Amygdala (tissue), 56 donors: ENCODE measurements at regions not wholly inside any gene's neighbourhood (a gene's known extent, or its start where the extent isn't known, plus 50 kb on each side); places are given as distances from the start of the nearest gene placed in this dataset.

ENCODE experiments used
- DNase-seq, 56 donors: peaks; one replicate each; lab custom pipeline; 2025; lab: John Stamatoyannopoulos, UW

GRCh38 chr12:92007787-92008186 lies 137.9 kb downstream of the BTG1 start:
- no peak for DNase-seq

- DNase-seq, result no peak
Measured at GRCh38 chr12:92003701-92004100, 141.9 kb downstream of the BTG1 start.

DNA sequence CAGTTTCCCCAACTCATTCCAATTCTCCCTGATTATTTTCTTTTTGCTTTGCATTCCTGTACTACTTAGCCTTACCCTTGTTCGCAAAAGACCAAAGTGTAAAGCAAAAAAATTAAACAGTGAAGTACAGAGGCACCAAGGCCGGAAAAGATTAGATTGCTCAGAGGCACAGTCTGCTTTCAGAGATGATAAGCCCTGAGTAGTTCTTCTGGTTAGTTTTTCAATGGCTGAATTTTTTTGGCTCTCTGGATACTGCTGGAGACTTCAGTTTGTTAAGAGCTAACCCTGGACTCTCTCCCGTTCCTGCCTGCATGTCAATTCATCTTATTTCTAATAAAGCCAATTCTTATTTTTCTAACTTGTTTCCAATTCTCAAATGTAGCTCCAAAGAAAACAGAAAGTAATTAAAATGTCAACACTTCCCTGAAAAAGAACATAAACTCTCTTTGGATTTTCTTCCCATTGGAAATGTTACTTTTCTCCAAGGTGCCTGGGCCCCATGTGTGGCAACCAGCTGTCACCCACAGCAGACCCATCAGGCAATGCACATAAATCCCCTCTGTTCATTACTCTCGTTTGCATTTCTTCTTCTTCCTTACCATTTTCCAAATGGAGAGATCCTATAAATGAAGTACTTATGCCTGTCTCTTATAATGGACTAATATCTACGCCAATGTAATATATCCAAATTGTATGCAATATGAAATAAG lies 142.8 kb downstream of the BTG1 start:
- no peak for DNase-seq

GRCh38 chr12:92002195-92002649 lies 143.4 kb downstream of the BTG1 start:
- no peak for DNase-seq

DNA sequence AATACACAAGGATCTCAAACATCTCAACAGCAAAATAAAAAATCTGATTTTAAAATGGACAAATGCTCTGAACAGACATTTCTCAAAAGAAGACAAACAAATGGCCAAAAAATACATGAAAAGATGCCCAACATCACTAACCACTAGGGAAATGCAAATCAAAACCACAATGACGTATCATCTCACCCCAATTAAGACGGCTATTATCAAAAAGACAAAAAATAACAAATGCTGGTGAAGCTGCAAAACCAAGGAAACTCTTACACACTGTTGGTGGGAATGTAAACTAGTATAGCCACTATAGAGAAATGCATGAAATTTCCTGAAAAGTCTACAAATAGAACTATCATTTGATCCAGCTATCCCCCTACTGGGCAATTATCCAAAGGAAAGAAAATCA lies 145.0 kb downstream of the BTG1 start:
- DNase-seq, result no peak

GRCh38 chr12:91999823-92000222 lies 145.8 kb downstream of the BTG1 start:
- DNase-seq, result no peak

GRCh38 chr12:91998316-91998715 lies 147.3 kb downstream of the BTG1 start:
- no peak for DNase-seq

DNA sequence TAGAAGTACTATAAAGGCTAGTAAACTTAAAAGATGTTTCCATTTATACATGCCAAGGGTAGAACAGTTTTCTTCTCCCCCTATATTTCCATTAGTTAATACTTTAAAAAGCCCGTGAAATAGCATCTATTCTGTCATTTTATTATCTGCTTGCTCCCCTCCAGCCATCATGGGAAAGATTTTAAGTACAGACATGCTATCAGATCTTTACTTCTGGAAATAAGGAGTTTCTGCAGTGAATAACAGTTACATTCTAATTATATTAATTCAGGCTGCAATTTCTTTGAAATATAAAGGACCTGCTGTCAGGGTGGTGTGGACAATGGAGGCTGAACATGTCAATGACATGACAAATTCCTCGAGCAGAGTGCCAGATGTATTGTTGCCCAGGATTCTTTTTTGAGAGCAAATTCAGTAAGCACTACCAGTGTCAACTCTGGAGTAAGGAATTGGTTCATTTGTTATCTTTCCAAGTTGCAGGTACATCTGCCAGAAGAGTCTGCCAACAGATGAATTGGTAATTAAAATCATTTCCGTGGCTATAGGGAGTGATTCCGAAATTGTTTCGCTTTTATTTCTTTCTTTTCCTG lies 151.3 kb downstream of the BTG1 start:
- no peak for DNase-seq

- no peak for DNase-seq
Measured at GRCh38 chr12:91993287-91994017, 152.2 kb downstream of the BTG1 start.

DNA sequence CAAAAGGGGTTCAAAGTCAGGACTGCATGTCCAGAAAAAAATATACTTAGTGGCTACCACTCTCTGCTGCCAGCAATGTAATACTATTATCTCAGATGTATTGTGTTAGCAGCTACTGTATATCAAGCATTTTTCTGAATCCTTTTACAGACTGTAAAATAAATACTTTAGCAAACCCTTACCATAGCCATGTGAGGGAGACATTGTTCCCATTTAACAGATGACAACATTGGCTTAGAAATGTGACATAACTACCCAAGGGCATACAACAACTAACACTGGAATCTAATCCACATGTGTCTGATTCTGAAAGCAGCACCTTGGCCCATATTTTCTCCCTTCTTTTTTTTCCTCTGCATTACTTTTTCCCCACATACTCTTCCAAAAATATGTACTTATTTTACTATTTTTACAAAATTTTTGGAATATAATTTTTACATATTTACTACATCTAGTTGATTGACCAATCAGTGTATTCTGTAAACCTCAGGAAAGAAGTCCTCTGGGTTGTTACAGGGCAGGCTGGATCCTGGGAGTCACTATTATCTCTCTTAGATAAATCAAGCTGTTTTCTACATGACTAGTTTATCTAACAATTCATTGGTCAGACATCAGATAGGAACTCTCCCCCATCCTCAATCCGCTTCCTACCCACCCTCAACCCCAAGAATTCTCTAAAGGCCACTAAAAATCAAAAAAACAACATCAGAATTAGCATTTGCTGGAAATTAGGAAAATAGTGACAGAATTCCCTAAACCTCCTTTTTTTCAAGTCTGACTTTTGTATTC lies 154.1 kb downstream of the BTG1 start:
- DNase-seq, result no peak

DNA sequence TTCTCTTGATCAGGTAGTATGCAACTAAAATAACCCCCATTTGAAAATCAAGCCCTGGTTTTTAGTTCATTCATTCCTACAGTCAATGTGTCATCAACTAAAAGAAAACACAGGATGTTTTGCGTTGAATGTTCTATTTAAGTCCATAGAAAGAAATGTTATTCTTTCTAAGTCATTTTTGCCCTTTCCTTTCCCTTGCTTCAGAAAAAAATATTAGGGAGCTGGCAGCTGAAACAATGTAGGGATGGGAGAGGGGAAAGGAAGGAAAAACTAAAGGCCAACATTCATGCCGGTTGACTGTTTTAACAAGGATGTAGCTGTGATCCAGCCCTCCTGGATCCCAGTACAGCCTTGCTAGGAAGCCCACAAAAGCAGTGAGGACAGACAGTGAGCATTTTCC lies 155.1 kb downstream of the BTG1 start:
- no peak for DNase-seq

DNA sequence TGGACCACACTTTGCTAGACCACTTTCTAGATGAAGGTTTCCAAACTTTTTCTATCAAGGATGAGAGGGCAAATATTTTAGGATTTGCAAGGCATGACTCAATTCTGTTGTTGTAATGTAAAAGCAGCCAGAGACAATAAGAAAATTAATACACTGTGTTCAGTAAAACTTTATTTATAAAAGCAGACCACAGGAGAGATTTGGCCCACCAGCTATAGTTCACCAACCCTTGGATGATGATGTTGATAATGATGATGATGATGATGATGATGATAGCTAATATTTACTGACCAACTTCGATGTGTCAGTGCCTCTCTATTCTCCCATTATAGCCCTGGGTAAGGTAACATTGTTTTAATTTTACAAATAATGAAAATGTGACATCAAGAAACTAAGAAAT lies 156.5 kb downstream of the BTG1 start:
- DNase-seq, result no peak

GRCh38 chr12:91988086-91988923 lies 157.3 kb downstream of the BTG1 start:
- peak in 1 of 56 donors; percentile 7 for DNase-seq

GRCh38 chr12:91986084-91986483 lies 159.6 kb downstream of the BTG1 start:
- no peak for DNase-seq

DNA sequence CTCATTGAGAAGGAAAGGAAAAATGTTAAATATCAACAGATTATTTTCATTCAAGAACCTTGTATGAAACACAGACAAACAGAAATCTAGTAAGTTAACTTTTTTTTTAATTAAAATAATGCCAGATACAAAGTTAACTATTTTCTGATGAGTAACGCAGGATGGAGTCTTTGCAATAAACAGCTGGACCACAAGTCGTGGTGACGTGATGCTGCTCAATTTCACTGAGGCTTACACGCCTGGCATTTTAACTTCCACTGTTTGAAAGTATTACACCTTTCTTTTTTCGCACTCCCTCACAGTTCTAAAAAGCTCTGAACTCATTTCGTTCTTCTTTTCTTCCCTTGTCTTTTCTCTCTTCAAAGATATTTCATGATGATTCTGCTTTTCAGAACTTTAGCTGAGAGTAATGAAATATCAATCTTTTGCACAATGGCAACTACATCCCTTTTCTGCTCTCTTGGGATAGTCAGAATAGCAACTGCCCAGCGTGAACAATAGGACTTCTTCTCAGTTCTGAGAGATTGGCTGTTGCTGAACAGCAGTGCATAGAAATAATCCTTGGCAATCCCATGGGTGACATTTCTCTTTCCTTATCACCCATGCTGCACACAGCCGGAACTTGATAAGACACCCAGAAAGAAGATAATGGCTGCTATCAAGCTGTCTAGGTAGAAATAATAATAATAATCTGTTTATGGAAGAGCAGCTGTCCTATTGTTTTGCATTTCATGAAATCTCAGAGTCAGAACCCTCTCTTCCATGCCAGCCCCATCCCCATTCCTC lies 160.5 kb downstream of the BTG1 start:
- peak in 2 of 56 donors; percentile 0 to 3 for DNase-seq

- DNase-seq, result no peak
Measured at GRCh38 chr12:91984556-91984955, 161.1 kb downstream of the BTG1 start.

- DNase-seq, result no peak
Measured at GRCh38 chr12:91983935-91984334, 161.7 kb downstream of the BTG1 start.

DNA sequence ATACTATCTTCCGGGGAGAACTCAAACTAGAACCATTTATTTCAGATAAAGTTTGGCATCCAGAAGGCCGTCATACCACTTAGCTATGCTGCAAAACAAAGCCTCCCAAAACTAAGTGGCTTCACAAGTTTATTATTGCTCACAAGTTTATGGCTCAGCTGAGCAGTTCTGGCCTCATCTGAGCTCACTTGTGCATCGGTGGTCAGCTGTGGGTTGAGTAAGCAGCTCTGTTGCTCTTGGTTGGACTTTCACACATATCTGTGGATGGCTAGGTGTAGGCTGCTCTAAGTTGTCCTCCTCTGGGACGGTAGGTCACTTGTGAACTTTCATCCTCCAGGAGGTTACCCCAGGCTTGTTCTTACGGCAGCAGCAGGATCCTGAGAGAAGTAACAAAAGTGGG lies 162.7 kb downstream of the BTG1 start:
- no peak for DNase-seq

DNA sequence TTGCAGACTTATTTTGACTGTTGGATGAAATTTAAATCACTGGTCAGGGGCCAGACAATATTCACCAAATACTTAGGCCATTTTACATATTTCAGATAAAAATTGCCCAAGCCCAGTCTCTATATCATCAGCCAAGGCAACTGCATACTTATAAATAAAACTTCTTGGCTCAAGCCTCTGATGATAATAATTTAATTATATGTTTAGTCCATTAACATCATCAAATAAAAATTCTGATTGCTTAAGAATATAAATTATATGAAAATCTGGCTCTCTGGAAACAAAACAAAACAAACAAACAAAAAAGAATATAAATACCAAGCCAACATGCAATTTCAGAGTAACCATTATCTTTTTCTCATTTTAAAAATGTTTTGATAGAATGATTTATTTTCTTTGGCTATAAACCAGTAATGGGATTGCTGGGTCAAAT lies 165.2 kb downstream of the BTG1 start:
- no peak for DNase-seq
